ENCODE measurements at regions not wholly inside any gene's neighbourhood (a gene's known extent, or its start where the extent isn't known, plus 50 kb on each side); places are given as distances from the start of the nearest gene placed in this dataset.

DNA sequence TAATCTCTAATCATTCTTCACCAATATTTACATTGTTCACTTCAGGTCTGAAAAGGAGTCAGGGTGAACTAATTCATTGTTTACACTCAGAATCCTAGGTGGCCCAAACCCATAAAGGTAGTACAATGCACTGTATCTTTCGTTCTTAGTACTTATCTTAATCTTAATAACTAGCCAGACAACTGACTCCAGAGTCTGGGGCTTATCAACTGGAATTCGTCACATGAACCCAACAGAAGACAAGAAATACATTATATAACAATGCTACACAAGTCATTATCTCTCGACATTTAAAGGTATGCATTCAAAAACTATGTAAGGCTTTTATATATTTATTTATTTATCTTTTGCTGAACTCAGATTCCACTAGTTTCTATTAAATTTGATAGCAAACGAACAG, 125.9 kb upstream of the ESRRG start:
- TF ChIP-seq, protein P1, sequence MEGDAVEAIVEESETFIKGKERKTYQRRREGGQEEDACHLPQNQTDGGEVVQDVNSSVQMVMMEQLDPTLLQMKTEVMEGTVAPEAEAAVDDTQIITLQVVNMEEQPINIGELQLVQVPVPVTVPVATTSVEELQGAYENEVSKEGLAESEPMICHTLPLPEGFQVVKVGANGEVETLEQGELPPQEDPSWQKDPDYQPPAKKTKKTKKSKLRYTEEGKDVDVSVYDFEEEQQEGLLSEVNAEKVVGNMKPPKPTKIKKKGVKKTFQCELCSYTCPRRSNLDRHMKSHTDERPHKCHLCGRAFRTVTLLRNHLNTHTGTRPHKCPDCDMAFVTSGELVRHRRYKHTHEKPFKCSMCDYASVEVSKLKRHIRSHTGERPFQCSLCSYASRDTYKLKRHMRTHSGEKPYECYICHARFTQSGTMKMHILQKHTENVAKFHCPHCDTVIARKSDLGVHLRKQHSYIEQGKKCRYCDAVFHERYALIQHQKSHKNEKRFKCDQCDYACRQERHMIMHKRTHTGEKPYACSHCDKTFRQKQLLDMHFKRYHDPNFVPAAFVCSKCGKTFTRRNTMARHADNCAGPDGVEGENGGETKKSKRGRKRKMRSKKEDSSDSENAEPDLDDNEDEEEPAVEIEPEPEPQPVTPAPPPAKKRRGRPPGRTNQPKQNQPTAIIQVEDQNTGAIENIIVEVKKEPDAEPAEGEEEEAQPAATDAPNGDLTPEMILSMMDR (IDR thresholded peaks at IDR 0.05; ENCODE audit: insufficient read depth, low read depth, low read length), result no peak
- no peak for TF ChIP-seq EZH2 (IDR thresholded peaks at IDR 0.05; ENCODE audit: insufficient read depth, low read length)
